Endothelial cell of umbilical vein (primary cell): ENCODE measurements at regions not wholly inside any gene's neighbourhood (a gene's known extent, or its start where the extent isn't known, plus 50 kb on each side); places are given as distances from the start of the nearest gene placed in this dataset.

Experiments used
- BruUV-seq: library from RNA; stranded (reverse); fragments of 400-500 nt; replicated peaks from 2 replicates; lab custom pipeline; 2021; lab: Mats Ljungman, UMichigan
- CTCF ChIA-PET: fragments of 300-600, 350-600 bp; sonication (Branson Sonifier 250); formaldehyde crosslinking; loops from one replicate; lab custom pipeline; 2021; ENCODE audit warnings: antibody characterized with exemption, inconsistent platforms; lab: Charles Lee
- POLR2A ChIA-PET: fragments of 300-600, 350-600 bp; sonication (Branson Sonifier 250); formaldehyde crosslinking; loops from one replicate; lab custom pipeline; 2021; ENCODE audit warnings: antibody characterized with exemption, inconsistent platforms; lab: Charles Lee
- DNase-seq: peaks from one replicate; pipeline ENCODE4 v3.0.0-alpha.2; 2011; ENCODE audit warnings: low read depth, low spot score
- FAIRE-seq: peaks from 2 replicates; lab custom pipeline; 2011; peaks lifted over from hg19 to GRCh38; lab: Jason Lieb, UNC
- H2AFZ ChIP-seq: 2 replicates; pipeline ENCODE4 v1.6.0; 2012; ENCODE audit warnings: low read depth, low read length, control low read depth, inconsistent platforms
- H3K27ac ChIP-seq: 2 replicates; pipeline ENCODE4 v1.5.1; 2011; ENCODE audit warnings: low read depth, mild to moderate bottlenecking, control low read depth, low read length, moderate library complexity; ENCODE audit not compliant: insufficient read depth
- H3K27me3 ChIP-seq, 2 experiments: 2 replicates each; pipeline versions ENCODE4 v1.6.0 to v1.6.1; 2011; ENCODE audit warnings: low read length in 2 of 2, mixed read lengths in 1 of 2; ENCODE audit not compliant: control insufficient read depth in 2 of 2, insufficient read depth in 2 of 2
- H3K36me3 ChIP-seq, 2 experiments: 2 replicates in 1 of 2; 3 replicates in 1 of 2; pipeline ENCODE4 v1.5.1; 2011; ENCODE audit warnings: low read length in 2 of 2, mild to moderate bottlenecking in 1 of 2, moderate library complexity in 1 of 2; ENCODE audit not compliant: control insufficient read depth in 2 of 2, insufficient read depth in 2 of 2; ENCODE audit errors: extremely low read depth in 1 of 2
- H3K4me1 ChIP-seq: 3 replicates; pipeline ENCODE4 v1.5.1; 2011; ENCODE audit warnings: mild to moderate bottlenecking, low read length; ENCODE audit not compliant: control insufficient read depth, insufficient read depth; ENCODE audit errors: extremely low read depth
- H3K4me2 ChIP-seq: 2 replicates; pipeline ENCODE4 v1.6.1; 2011; ENCODE audit warnings: low read length, control low read depth, mixed read lengths; ENCODE audit not compliant: insufficient read depth
- H3K4me3 ChIP-seq, 3 experiments: fragments of 200-600 bp in 1 of 3; sonication (generic), shearing (Covaris generic) in 1 of 3; replicated peaks in 1 of 3; 2 replicates each; pipeline ENCODE4 v1.5.1; 2011 to 2016; ENCODE audit warnings: control low read depth in 3 of 3, low read length in 3 of 3, mild to moderate bottlenecking in 2 of 3, inconsistent platforms in 1 of 3, low read depth in 1 of 3, moderate library complexity in 1 of 3; ENCODE audit not compliant: insufficient read depth in 1 of 3
- H3K79me2 ChIP-seq: 2 replicates; pipeline ENCODE4 v1.6.0; 2012; ENCODE audit warnings: low read length, inconsistent platforms; ENCODE audit not compliant: control insufficient read depth, insufficient read depth
- H3K9ac ChIP-seq: replicated peaks from 2 replicates; pipeline ENCODE3; 2011; ENCODE audit warnings: low read length, control low read depth; ENCODE audit not compliant: insufficient read depth; ENCODE audit errors: extremely low read depth
- H3K9me1 ChIP-seq: replicated peaks from 3 replicates; pipeline ENCODE4 v1.6.0; 2011; ENCODE audit warnings: mild to moderate bottlenecking, low read length; ENCODE audit not compliant: control insufficient read depth, insufficient read depth; ENCODE audit errors: extremely low read depth
- H3K9me3 ChIP-seq: replicated peaks from 2 replicates; pipeline ENCODE4 v1.5.1; 2012; ENCODE audit warnings: low read length, inconsistent platforms; ENCODE audit not compliant: control insufficient read depth, insufficient read depth
- H4K20me1 ChIP-seq: replicated peaks from 2 replicates; pipeline ENCODE3; 2011; ENCODE audit warnings: mild to moderate bottlenecking, low read length; ENCODE audit not compliant: control insufficient read depth, insufficient read depth; ENCODE audit errors: extremely low read depth
- CTCF ChIP-seq, 2 donors: IDR thresholded peaks; 1 replicate in 1 of 2; 2 replicates in 1 of 2; pipeline ENCODE4 v1.5.1; 2011; ENCODE audit warnings: low read length in 2 of 2, mild to moderate bottlenecking in 2 of 2, moderate library complexity in 2 of 2, control low read depth in 1 of 2, inconsistent platforms in 1 of 2, low read depth in 1 of 2; ENCODE audit not compliant: insufficient read depth in 1 of 2; ENCODE audit errors: extremely low read depth in 1 of 2
- EZH2 ChIP-seq: IDR thresholded peaks from 2 replicates; pipeline ENCODE4 v1.6.1; 2012; ENCODE audit warnings: borderline replicate concordance, low read depth, mild to moderate bottlenecking, moderate library complexity, low read length, inconsistent platforms; ENCODE audit not compliant: severe bottlenecking
- FOS ChIP-seq: IDR thresholded peaks from 2 replicates; pipeline ENCODE4 v1.6.1; 2011; ENCODE audit warnings: mild to moderate bottlenecking, low read length, moderate library complexity, borderline replicate concordance; ENCODE audit not compliant: insufficient read depth
- GATA2 ChIP-seq: IDR thresholded peaks from 2 replicates; pipeline ENCODE4 v1.7.0; 2011; ENCODE audit warnings: low read depth, mild to moderate bottlenecking, moderate library complexity, mixed read lengths, low read length; ENCODE audit not compliant: insufficient read length, insufficient read depth
- JUN ChIP-seq: IDR thresholded peaks from 2 replicates; pipeline ENCODE4 v1.6.1; 2011; ENCODE audit warnings: borderline replicate concordance, low read depth; ENCODE audit not compliant: insufficient read length, insufficient read depth
- MYC ChIP-seq: IDR thresholded peaks from one replicate; pipeline ENCODE4 v1.6.1; 2011; ENCODE audit warnings: mild to moderate bottlenecking, low read depth, low read length
- POLR2A ChIP-seq: IDR thresholded peaks from 2 replicates; pipeline ENCODE4 v1.6.1; 2012; ENCODE audit warnings: low read depth, mild to moderate bottlenecking, control low read depth, low read length
- POLR2AphosphoS5 ChIP-seq: IDR thresholded peaks from 2 replicates; pipeline ENCODE4 v1.6.1; 2012; ENCODE audit warnings: low read depth, mild to moderate bottlenecking, control low read depth, low read length, moderate library complexity; ENCODE audit not compliant: insufficient read depth
- dilution Hi-C: fragments of 300-500 bp; cut with MboI; formaldehyde crosslinking; loops from one replicate; pipeline ENCODE4 v1.15.0; 2019; ENCODE audit warnings: low sequenced_read_pairs; ENCODE audit not compliant: extremely low pct_ligation_motif_present
- intact Hi-C: fragments of 100-400 bp; cut with micrococcal nuclease; formaldehyde crosslinking; loops from one replicate; pipeline ENCODE4 v1.10.0; 2022
- TF ChIP-seq, protein P1 (sequence below): IDR thresholded peaks from 2 replicates; pipeline ENCODE4 v1.6.1; 2011; ENCODE audit not compliant: insufficient read depth, insufficient read length

DNA sequence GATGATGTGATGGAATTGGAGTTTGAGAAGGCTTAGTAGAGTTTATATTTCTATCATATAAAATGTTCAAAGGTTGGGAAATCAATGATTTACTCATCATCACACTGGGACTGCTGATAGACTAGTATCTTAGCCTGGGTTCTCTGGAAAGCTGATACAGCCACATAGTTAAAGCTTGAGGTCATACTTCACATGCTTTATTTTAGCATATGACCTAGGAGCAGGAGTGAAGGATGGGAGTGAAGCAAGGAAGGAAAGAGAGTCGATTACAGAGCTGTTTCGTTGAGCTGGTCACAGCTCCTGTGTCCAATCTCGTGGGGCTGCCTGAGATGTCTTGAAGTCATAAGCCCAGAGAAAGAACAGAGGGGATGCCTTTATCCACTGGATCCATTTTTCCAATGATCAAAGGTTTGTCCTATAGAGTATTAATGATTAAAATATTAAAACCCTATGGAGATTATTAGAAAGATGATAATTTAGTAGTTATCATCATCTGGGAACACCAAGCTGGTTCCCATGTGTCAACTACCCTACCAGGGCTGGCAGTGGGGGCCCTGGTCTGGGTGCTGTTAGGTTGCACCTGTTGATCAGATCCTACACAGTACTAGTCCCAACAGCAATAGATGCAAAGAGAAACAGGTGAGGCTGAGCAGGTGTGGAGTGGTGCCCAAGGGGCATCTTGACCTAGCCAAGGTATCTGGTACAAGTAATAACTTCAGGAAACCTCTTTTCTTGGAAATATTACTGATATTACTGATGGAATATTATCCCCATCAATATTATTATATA lies 77.8 kb downstream of the BAMBI start:
- TF ChIP-seq POLR2A (no peak), FOS (no peak), GATA2 (no peak), JUN (no peak), CTCF (IDR thresholded peaks at IDR 0.05; ENCODE audit: extremely low read depth in 1 of 2, insufficient read depth in 1 of 2, low read depth in 1 of 2, low read length in 2 of 2) (no peak), MYC (no peak), EZH2 (no peak), POLR2AphosphoS5 (no peak)
- TF ChIP-seq, protein P1, sequence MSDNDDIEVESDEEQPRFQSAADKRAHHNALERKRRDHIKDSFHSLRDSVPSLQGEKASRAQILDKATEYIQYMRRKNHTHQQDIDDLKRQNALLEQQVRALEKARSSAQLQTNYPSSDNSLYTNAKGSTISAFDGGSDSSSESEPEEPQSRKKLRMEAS = no peak
- H3K4me1 ChIP-seq = no peaks in the 10 kb centered on the region
- no peaks in the 10 kb centered on the region for H3K27me3 ChIP-seq
- no peaks in the 10 kb centered on the region for H4K20me1 ChIP-seq
- no peaks in the 10 kb centered on the region for H3K79me2 ChIP-seq
- H3K9ac ChIP-seq = no peak overlapping the region
- no peak overlapping the region for H3K27ac ChIP-seq
- H3K36me3 ChIP-seq = no peaks in the 10 kb centered on the region
- POLR2A ChIA-PET = no interaction called here
- CTCF ChIA-PET = interaction anchor here (1.2 kb wide), 1 partner anchor 236 kb away, joined by 3 read pairs; no protein-coding TSS in a partner anchor
- no peaks in the 10 kb centered on the region for H3K9me1 ChIP-seq
- intact Hi-C loops (no loop called here), dilution Hi-C loops (no loop called here)
- no TSS peak for BruUV-seq
- H3K9me3 ChIP-seq = no peaks in the 10 kb centered on the region
- H2AFZ ChIP-seq = no peak overlapping the region
- no peak overlapping the region for H3K4me3 ChIP-seq
- DNase-seq (no peak), FAIRE-seq (no peak)
- no peak overlapping the region for H3K4me2 ChIP-seq
